IPS DF 19.7 (cell line): ENCODE measurements at regions not wholly inside any gene's neighbourhood (a gene's known extent, or its start where the extent isn't known, plus 50 kb on each side); places are given as distances from the start of the nearest gene placed in this dataset.

Experiments used
- DNase-seq: peaks from one replicate; pipeline ENCODE4 v3.0.0-alpha.2; 2013; ENCODE audit warnings: low read depth, low spot score

GRCh38 chr2:49261781-49262180 lies 107.5 kb upstream of the FSHR start:
- DNase-seq: no peak

GRCh38 chr2:49260979-49261538 lies 106.7 kb upstream of the FSHR start:
- DNase-seq: no peak

GRCh38 chr2:49259926-49260325 lies 105.6 kb upstream of the FSHR start:
- DNase-seq: no peak

GRCh38 chr2:49255409-49255971 lies 101.2 kb upstream of the FSHR start:
- no peak for DNase-seq

- DNase-seq: no peak
These were observed 100.1 kb upstream of the FSHR start for GRCh38 chr2:49254401-49254800.

GRCh38 chr2:49251766-49252165 lies 97.5 kb upstream of the FSHR start:
- DNase-seq: no peak

- DNase-seq: no peak
These were observed 96.9 kb upstream of the FSHR start for GRCh38 chr2:49251251-49251650.

GRCh38 chr2:49248506-49248905 lies 94.2 kb upstream of the FSHR start:
- DNase-seq: no peak

GRCh38 chr2:49241991-49242390 lies 87.7 kb upstream of the FSHR start:
- DNase-seq: no peak

- no peak for DNase-seq
These were observed 87.2 kb upstream of the FSHR start for GRCh38 chr2:49241501-49241900.

- no peak for DNase-seq
These were observed 86.3 kb upstream of the FSHR start for GRCh38 chr2:49240608-49241007.

GRCh38 chr2:49238604-49238960 lies 84.3 kb upstream of the FSHR start:
- DNase-seq: no peak

GRCh38 chr2:49237867-49238603 lies 83.7 kb upstream of the FSHR start:
- no peak for DNase-seq

- DNase-seq: no peak
These were observed 82.0 kb upstream of the FSHR start for GRCh38 chr2:49236316-49236715.

- no peak for DNase-seq
These were observed 72.0 kb upstream of the FSHR start for GRCh38 chr2:49226360-49226759.

GRCh38 chr2:49225126-49225525 lies 70.8 kb upstream of the FSHR start:
- DNase-seq: no peak

GRCh38 chr2:49224426-49225010 lies 70.2 kb upstream of the FSHR start:
- no peak for DNase-seq

- no peak for DNase-seq
These were observed 68.7 kb upstream of the FSHR start for GRCh38 chr2:49222975-49223528.

- DNase-seq: no peak
These were observed 65.4 kb upstream of the FSHR start for GRCh38 chr2:49219741-49220140.

- DNase-seq: peak; percentile 61
These were observed 55.9 kb upstream of the FSHR start for GRCh38 chr2:49210191-49210590.

GRCh38 chr2:49207204-49207603 lies 52.9 kb upstream of the FSHR start:
- no peak for DNase-seq
